NCI-H2227 treated with DMSO at 0.1 percent for 48 hours (cell line): ENCODE measurements at regions not wholly inside any gene's neighbourhood (a gene's known extent, or its start where the extent isn't known, plus 50 kb on each side); places are given as distances from the start of the nearest gene placed in this dataset.

ENCODE experiments used
- DNase-seq: peaks from one replicate; lab custom pipeline; 2025; lab: John Stamatoyannopoulos, UW

DNA sequence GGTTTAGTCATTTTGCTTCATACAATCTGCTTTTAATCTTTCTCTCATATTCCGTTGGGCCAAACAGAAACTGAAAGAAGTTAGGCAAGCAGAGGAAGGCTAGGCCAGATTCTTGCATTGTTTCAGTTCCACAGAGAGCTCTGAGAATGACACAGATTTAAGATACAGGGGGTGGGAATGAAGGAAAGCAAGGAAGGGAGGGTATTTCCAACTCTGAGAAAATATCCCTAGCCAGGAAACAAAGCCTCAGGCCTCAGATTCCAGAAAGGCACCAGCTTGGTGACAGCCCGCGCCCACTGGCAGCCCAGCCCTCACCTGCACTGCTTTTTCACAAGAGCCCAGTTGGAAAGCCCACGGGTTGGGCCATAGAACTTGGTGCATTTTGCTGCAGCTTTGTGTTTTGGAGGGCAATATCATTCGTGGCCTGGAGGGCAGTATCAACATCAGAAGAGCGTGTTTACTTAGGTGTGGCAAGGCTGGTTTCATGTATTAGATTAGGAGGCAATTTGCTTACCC lies 63.5 kb downstream of the ENC1 start:
- DNase-seq, result no peak

DNA sequence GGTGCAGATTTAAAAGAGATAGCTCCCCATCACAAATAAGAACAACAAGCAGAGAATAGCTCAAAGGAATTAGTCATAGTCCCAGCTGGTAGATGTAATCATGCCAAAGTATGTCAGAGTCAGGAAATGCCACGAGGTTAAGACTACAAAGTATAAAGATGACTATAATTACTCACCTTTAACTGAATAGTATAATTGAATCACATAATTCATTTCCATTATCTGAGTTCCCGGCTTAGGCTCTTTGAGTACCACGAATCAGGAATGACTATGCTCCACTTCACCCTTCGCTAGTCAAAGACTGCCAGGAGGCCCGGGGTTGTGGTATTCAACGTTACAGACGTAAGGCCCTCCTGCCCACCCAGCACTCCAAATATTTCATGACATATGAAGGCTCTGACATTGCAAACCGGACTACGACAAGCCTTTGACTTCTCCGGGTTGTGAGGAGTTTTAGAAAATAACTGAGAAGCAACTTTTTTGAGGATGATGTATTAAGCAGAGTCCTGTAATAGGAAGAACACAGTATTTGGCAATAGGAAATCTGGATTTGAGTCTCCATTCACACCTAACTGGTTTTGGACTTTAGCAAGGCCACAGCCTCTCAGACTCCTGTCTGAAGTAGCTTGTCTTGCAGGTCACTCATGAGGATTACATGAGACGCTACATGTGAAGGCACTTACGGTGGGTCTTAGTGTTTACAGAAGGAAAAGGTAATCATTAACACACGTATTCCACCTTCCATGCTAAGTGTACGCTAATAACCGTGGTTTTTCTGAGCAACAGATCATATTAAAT lies 64.6 kb downstream of the ENC1 start:
- peak; percentile 60 for DNase-seq

DNA sequence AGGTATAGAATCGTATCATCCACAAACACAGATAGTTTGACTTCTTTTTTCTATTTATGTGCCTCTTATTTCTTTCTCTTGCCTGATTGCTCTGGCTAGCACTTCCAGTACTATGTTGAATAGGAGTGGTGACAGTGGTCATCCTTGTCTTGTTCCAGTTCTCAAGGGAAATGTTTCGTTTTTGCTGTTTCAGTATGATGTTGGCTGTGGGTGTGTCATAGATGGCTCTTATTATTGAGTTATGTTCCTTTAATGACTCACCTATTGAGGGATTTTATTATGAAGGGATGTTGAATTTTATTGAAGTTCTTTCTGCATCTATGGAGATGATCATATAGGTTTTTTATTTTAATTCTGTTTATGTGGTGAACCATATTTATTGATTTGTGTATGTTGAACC lies 70.3 kb downstream of the ENC1 start:
- no peak for DNase-seq

DNA sequence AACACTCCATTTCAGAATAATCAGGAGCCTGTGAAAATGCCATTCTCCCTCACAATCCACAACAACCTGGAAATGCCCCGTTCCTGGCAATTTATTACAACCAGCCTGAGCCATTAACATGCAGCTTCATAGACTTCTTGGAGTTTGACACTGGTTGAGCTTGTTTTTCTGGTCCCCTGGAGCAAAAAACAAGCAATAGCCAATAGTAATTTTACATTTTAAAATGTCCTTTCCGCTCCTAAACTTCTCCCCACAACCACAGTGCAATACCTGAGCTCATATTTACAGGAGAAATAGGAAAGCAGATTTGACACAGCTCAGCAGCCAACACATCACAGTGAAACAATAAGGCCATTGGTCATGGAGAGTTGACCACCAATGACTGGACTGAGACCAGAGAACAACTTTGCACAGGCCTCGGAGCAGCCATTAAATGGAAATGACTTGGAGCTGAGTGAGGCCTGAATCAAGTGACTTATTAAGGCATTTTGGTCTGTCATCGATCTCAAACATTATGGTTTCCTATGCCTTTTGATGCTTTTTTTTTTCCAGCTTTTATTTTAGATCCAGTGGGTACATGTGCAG lies 73.0 kb downstream of the ENC1 start:
- DNase-seq, result no peak

DNA sequence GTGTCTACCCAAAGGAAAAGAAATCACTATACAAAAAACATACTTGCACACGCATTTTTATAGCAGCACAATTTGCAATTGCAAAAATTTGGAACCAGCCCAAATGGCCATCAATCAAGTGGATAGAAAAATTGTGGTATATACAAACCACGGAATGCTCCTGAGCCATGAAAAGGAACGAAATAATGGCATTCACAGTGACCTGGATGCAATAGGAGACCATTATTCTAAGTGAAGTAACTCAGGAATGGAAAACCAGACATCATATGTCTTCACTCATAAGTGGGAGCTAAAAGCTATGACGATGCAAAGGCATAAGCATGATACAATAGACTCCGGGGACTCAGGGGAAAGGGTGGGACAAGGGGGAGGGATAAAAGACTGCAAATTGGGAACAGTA lies 78.4 kb downstream of the ENC1 start:
- no peak for DNase-seq

DNA sequence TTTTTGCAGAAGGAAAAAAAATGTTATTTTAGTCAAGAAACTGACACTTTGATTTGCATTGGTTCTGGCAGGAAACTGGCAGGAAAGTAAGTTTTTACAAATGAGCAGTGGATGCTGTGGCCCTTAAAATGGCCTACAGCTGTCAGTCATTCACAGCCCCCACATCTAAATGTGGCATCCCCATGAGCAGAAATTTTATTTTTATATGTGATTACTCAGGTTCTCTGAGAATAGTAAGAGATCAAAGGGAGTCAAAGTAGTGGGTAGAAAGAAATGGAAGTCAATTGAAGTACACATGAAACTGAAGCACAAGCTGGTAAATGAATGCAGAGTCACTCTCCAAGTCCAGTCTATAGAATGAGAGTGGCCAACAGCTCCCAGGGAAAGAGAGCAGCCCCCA lies 80.3 kb downstream of the ENC1 start:
- DNase-seq, result no peak

DNA sequence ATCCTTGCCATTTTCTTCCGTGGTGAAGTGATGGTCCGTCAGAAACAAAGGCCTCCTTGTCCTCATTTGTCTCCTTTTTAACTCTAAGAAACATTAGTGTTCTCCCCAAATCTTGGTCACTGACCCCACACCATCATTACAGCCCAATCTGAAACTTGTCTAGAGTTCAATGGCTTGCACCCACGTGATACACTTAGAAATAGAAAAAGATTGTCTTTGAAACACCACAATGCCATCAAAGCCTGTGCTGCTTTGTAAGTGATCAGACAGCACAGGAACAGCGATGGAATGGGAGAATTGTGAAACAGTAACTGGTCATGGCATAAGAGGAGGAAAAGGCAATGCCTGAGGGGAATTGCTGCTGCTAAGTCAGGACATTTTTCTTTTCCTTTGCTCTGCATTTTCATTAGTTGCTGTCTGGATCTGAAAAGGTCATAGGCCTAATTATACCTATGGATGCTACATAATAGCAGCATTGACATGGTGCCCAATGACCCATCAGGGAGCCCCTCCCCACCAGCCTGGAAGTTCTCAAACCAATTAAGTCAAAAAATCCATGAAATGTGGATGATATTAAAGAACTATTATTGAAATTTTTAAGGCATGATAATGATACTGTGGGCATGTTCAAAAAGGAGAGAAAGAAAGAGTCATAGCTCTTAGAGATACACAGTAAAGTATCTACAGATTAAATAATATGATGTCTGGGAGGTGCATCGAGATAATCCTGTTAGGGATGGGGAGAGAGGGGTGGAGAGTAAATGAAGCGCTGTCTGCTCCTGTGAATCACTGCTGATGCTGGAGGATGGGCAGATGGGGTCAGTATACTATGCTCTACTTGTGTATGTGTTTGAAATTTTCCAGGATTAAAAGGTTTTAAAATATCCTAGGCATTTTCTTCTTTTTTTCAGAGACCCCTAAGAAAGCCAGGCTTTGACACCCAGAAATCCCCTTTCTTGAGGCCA lies 83.6 kb downstream of the ENC1 start:
- peak; percentile 47 for DNase-seq

DNA sequence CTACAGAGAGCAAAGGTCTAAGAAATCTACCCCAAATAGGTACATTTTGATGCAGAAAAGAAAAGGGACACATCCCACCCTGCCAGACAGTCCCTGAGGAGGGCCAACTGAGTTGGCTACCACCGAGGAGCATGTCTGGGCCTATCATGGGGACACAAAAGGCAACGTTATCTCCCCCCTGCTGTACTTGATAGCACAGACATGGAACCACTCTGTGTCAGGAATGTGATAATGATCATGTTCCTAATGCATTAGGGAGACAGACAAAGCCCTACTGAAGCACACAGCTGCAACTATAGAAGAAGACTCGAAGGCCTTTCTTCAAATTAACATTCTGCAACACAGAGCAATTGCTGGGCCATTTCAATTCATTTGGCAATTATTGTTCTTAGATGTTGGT lies 84.5 kb downstream of the ENC1 start:
- DNase-seq, result no peak

DNA sequence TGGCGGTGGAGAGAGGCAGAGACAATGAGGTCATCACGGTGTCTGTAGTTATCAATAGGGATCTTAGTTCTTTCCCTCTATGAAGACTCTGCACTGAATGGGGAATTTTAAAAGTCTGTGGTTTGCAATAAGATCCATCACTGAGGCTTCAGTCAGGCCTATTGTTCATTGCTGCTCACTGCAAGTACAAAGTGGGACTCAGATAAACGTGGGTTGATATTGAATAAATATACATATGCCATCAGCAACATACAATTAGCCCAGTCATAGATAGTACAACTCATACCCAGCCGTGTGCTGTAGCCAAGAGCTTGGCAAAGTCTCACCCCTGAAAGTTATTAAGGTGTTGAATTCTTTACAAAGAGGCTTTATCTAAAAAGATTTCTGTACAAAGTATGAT lies 88.4 kb downstream of the ENC1 start:
- DNase-seq, result no peak

DNA sequence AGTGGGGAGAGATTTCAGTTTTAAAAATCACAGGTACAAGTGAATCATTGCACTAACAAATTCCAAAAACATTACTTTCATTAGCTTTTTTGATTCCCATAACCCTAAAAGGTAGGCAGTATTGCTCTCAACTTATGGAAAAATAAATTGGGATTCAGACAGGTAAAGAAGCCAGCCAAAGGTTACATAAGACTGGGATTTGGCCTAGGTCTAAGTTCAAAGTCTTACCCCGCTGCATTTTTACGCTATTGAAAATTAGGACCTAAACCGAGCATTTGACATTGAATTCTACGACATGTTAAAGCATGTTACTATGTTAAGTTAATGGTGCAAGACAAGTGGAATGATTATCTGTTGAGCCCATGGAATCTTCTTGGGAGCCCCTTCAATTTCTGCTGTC lies 89.6 kb downstream of the ENC1 start:
- DNase-seq, result no peak

DNA sequence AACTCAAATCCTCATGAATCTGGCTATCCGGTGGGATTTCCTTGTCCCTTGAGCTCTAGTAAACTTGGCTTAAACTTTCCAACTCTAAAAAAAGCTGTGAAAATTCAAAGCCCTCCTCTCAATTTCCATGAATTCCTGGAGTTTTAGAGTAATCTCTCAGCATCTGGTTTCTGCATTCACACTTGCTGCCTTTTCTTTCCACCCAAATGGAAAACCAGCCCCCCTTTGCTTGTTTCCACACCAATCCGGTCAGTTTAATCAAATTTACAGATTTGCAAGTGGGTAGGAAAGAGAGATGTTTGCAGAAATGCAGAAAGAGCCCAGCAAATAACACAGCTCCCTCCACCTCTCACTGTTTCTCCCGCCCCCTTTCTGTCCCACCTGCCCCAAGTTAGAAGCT lies 91.1 kb downstream of the ENC1 start:
- no peak for DNase-seq

DNA sequence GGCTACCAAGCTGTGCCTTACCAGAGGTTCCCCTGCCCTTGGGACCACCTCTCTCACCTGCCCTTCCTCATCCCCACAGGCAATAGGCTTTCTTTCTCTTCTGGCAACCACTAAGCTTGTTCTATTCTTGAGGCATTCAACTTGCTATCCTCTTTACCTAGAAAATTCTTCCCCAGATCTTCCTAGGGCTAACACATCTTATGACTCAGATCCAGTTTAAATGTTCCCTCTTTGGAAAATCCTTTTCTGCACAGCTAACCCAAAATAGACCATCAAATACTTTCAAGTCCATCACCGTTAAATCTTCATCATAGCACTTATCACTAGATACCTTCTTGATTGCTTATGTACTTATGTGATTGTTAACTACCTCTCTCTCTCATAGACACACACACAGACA lies 93.7 kb downstream of the ENC1 start:
- no peak for DNase-seq

DNA sequence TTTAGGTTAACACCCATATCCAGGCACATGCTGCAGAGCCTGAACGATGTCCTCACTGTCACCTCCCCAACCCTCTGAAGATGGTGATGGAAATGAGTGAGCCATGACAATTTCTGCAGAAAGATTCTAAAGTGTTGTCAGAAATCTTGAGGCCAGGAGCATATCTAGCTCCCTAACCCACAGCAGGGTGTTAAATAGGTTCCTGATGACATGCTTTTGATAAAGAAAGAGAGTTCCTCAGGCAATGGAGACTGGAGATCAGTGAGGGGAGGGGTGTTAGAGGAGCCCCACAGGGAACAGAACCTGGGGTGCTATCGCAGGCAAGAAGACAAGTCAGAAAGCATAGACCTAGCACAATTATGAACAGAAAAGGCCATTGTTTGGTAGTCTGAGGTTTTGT lies 95.7 kb downstream of the ENC1 start:
- no peak for DNase-seq

DNA sequence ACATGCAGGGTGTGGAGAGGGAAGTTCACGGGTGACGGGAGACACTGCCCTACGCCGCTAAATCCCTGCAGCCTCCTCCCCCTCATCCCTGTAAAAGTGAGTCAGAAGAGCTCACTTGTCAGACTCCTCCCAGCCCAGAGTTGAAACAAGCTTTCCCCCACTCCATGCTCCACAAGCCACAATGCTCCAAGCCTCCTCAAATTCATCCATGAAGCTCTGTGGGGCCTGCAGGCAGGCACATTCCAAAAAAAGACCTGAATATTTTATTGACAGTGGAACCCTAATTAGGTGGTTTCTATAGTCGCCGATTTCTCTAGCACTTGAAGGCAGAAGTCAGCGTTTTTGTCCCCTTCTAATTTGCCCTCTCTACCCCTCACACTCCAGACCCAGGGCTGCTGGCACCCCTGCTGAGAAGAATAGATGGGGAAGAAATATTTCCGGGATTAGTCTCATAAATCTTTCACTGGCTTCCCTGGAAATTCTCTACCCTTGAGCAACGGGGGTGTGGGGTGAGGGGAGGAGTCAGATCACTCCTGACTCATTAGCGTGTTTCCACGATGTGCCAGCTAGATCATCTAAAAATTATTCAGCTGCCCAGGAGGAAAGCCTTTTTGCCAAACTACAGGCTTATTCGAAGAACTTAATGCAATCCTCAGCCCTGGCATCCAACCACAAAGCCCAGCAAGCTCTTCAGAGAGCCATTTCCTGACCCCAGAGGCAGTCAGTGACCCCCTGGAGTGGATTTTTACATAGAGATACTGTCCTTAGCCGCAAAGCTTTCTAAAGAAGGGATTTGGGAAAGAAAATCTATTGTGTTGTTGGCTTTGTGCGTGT lies 97.1 kb downstream of the ENC1 start:
- DNase-seq, result peak; percentile 71

DNA sequence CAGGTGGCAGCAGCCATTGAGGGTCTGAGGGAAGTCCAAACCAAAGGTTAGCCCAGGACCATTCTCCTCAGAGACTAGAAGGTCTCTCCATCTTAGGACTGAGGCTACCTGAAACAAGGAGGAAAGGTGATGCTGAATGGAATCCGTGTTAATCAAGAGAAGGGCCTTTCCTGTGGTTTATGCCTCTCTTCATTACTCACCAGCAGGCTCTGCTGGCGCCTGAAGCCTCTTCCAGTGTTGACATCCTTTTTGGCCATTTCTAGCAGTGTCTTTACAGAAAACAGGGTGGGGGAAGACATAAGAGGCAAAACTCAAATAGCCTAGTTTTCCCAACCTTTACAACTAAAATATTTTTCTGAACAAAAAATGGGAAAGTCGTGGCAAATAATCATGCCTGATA lies 98.0 kb downstream of the ENC1 start:
- DNase-seq, result no peak

DNA sequence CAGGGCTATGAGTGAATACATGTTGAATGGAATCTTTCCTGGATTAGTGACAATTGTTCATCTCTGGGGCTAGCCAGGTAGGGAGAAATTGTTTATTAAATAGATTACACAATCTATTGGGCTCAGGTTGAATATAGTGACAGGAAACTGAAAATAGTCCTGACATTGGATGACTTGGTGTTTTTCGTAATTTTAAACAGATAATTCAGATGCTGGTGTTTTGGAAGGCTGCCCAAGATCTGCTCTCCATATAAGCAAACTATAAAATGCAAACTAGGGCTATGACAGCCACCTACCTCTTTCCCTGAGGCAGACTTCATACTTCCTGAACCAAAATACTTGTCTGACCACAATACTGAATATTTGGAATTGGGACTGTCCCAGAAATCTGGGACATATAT lies 99.1 kb downstream of the ENC1 start:
- DNase-seq, result no peak

DNA sequence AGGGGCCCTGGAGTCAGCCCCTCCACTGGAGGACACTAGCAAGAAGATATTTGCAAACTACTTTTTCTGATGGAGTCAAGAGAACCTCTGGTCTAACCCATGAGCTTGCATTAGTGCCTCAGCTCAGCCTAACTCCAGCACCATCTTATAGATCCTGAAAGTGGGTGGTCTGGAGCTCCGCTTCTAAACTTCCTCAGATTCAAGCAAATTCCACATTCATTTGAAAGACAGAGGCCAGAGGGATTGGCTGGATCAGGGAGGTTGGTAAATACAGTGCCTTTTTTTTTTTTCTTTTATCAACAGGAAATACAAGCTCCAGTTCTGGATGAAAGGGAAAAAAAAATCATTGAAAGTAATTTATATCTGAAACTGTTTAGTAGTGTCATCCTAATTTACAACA lies 99.9 kb downstream of the ENC1 start:
- DNase-seq, result no peak

DNA sequence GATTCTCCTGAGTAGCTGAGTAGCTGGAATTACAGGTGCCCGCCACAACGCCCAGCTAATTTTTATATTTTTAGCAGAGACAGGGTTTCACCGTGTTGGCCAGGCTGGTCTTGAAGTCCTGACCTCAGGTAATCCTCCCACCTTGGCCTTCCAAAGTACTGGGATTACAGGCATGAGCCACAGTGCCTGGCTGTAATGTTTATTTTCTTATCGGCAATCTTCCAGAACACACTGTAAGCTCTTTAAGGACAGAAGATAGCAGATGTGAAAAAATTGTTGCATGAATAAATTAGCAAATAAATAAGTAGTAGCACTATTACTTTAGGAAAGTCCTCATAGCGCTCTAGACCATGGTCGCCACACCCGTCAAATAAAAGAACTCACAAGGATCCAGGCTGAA lies 100.5 kb downstream of the ENC1 start:
- no peak for DNase-seq

DNA sequence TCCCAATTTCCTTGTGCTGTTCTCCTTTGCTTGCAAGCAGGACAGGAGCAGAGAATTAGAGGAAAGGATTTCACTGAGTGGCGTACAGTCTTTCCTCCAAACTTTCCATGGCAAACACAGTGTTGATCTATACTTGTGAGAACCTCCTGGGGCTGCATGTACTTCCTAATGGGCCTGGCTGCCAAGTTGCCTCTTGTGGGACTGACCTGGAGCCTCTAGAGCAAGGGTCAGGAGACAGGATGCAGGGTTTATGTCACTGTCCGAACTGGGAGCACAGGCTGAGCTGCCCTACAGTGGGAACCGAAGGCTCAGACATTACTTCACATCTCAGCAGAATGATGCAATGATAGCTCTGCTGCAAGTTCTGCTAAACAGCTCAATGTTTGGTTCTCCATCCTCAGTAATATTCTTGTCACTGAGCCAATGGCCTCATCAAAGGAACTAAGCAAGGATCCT lies 102.3 kb downstream of the ENC1 start:
- DNase-seq, result no peak

DNA sequence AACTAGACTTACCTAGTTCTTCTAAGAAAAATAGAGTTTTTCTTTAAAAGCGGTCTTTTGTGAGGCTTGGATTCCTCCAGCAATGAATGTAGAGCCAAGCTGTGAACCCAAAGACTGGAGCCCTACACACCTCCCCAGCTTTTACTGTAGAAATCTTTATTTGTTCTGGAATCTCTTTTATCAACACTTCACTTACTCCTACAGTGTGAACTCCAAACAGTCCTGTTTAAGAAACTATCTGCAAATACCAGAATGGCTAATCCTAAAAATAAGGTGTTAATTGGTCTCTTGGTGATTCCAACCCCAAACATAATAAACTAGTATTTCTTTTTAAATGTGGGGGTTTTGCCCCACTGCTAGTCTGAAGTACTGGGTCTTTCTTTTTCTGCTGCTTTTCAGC lies 103.9 kb downstream of the ENC1 start:
- no peak for DNase-seq

DNA sequence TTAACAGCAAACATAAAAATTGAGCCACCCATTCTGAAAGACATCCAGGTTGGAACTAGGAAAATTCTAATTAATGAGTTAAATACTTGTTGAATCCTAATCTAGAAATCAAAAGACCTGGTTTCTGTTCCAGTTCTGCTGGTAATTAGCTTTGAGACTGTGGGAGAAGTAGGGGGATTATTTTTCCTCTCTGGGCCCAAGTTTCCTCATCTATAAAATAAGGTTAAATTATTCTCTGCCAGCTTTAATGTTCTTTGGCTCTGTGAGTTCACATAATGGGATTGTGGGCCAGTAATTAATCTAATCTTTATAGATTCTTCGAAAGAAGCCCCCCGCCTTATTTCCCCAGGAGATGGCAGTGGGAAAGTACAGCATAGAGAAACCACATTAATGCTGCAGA lies 104.6 kb downstream of the ENC1 start:
- no peak for DNase-seq
